ENCODE measurements at regions not wholly inside any gene's neighbourhood (a gene's known extent, or its start where the extent isn't known, plus 50 kb on each side); places are given as distances from the start of the nearest gene placed in this dataset.
A peak's percentile ranks its signal among the peaks of the same experiment; 100 is the strongest.

DNA sequence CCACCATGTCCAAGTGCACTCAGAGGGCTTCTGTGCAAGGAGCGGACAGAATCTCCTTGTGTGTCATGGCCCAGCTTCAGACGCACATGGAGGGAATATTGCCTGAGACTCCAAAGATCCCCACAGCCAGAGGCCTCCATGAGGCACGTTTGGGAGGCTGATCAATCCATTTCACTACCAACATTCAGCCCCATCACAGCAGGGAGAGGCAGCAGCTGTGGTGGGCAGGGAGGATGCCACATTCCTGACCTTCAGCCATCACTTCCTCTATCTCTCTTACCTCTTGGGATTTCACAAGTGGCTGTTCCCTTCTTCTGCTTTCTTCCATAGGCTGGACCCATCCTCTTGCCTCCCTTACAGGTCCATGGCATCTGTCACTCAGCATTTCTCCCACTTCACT, 82.4 kb upstream of the MBNL2 start:
- no peak for DNase-seq

DNA sequence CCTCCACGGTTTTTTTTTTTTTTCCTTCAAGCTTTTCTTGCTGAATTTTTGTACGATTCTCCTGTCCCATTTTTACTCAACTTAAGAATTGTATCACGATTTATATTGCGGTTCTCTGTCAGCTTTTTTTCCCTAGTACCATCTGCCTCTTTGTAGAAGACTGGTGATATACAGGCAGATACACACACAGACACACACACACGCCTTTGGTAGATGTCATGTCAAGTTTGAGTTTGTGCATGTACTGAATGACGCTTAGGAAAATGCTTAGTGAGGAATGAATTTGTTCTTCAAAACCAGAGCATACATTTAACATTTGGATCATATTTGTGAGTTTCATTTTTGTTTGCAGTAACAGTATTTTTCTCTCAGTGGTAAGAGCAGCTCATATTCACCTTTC, 82.0 kb upstream of the MBNL2 start:
- DNase-seq = no peak

DNA sequence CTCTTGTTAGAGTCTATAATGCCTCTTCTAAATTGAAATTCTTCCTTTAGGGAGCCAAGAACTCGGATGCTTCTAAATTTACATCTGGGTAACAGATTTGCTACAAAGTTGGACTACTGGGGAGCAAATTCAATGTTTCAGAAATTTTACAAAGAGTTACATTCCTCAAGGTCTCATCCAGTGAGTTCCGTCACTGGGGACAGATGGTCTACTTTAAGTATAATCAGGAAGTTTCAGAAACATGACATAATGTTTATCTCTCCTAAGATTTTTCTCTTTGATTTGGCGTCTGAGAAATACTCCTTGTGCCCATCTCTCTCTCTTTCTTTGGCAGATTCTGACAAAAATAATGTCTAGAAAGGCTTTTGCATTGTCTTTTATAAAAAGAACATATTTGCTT, 81.5 kb upstream of the MBNL2 start:
- no peak for DNase-seq

DNA sequence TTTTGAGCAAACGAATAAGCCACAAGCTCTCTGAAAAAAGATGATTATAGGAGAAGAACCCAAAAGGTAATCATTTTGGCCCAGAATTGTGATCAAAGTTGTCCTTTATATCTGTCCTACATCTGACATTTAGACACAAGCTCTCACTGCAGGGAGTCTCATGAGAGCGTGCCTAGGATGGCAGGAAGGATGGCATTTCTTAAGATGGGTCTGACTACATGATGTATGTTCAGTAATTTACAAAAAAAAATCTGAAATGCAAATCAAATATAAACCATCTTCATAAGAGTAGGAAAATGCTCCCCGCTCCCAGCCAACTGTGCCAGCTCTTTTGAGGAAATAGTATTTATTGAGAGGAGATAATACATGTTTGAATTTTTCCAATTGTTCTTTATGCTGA, 81.0 kb upstream of the MBNL2 start:
- no peak for DNase-seq

DNA sequence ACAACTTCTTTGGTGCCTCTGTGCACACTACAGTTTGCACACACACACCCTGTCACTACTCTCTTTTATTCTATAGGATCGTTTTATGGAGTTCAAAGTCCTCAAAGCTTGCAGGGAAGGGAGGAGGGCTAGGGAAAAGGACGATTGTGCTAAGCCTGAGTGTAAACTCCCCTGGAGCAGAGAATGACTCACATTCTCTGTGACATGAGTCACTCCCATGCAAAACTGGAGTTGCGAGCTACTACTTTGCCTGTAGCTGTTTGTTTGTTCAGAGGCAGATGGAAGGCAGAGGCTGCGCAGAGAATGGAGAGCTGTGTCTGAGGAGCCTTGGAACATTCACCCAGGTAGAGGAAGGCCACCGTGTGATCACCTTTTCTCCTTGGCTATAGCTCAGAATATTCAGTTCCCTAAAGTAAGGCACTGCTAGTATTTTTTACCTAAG, 80.5 kb upstream of the MBNL2 start:
- DNase-seq = peak; percentile 79

DNA sequence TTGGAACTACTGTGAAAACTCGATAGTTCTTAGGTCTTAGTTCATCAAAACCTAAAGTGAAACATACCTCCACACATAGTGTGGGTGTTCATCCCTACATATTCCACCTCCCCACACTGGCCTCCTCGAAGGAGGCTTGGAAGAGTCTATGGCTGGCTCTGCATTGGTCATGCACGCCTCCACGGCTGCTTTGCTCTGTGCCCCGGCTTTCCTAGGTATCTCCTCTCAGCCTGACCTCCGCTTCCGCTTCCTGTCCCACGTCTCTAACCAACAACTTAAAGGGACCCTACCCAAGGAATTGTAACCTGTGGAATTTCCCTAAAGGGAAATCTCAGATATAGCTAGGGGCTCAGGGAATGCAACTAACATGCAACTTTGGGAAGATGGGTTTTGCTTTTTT, 79.7 kb upstream of the MBNL2 start:
- no peak for DNase-seq

DNA sequence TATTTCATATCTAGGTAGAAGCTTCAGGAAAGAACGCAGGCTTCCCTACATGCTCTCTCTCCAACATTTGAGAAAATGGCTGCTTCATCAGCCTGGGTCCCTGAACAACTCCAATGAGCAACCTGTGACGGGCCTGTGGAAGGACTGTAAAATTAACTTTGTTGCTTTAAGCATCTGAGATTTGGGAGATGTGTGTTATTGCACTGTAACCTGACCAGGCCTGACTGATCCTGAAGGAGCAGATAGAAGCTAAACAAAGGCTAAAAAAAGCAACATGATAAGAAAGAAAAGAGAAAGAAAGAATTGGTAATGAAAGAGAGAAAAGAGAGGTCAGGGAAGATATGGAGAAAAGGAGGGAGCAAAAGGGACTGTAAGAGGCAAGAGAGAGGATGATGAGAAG, 77.1 kb upstream of the MBNL2 start:
- no peak for DNase-seq

DNA sequence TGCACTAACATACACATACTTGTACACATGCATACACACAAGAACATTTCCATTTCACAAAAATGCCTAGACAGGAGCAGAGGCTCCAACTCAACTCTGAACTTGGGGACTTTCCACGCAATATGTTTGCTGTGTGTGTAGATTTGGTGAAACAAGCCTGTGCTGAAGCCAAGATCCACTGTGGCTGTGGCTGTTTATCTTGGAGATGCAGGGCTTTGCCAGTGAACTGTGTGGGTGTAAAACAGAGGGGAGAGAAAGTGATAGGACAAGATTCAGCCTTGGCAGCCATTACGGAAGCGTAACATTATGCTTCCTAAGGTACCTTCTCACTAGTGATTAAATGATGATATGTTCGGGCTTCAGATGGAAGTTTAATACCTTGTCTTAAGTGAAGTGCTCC, 73.2 kb upstream of the MBNL2 start:
- DNase-seq = no peak

DNA sequence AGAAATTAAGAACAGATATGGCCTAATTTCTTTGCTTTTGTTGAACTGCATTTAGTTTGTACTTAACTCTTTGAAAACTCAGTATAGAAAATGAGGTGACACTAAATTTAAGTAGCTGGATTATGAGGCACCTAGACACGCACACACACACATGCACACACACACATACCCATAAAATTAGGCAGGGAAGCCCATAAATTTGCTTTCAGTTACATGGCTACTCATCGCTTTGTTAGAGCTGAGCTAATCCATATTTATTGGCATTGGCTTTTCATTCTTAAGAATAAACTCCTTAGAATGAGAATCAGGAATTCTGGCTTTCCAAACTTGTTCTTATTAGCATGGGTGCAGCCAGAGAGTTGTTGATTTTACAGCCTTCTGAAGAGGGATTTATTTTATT, 61.7 kb upstream of the MBNL2 start:
- DNase-seq = no peak

DNA sequence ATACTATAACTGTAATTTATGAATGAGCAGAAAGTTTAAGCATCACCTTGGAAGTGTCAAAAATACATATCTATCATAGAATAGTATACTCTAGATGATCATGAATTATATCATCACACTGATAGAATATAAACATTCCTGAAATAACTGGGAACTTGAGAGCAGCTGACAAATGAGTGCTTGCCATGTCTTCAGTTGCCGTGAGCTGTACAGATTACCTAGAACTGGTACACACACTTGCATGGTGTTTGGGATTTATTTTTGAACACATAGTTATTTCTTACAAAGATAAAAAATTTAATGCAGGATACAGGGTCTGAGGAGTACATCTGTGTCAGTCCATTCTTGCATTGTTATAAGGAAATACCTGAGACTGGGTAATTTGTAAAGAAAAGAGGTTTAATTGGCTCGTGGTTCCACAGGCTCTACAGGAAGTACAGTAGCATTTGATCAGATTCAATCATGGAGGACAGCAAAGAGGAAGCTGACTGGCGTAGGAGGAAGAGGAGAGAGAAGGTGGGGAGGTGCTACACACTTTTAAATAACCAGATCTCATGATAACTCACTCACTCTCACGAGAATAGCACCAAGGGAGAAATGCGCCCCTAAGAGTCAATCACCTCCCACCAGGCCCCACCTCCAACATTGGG, 60.4 kb upstream of the MBNL2 start:
- no peak for DNase-seq

DNA sequence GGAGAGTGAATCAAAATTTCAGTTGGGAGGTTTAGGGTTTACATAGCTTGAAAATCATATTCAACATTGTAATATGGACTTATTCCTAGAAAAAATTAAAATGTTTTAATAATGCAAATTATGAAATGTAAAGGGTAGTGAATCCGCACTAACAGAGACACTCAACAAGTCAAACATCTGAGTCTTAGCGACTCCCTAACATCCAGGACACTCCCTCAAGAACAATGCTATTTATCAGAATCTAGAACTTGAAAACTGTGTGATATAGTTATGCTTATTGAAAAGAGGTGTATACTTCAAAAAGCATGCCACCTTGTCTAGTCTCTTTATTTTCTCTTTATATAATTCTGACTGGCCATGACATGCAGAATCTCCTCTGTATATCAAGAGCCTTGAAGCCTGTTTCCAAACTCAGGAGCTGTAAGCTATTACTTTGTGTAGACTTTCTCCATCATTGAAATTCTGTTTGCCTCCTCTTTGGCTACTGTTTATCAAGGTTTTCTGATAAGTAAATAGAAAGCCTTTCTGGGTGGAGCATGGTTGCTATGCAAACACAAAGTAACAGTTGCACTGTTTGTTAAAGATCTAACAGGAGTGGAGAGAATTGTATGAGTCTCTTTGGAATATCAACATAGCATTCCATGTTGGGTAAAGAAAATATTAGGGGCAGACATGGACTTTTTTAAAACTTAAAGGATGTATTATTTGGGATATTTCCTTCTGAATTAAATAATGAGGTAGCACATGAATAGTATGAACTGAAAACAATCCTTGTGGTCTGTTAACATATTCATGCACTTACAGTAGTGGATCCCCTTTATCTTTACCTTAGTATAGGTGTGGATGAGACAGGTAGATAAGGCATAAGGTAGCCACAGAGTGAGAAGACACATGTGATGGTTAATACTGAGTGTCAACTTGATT, 56.4 kb upstream of the MBNL2 start:
- no peak for DNase-seq

DNA sequence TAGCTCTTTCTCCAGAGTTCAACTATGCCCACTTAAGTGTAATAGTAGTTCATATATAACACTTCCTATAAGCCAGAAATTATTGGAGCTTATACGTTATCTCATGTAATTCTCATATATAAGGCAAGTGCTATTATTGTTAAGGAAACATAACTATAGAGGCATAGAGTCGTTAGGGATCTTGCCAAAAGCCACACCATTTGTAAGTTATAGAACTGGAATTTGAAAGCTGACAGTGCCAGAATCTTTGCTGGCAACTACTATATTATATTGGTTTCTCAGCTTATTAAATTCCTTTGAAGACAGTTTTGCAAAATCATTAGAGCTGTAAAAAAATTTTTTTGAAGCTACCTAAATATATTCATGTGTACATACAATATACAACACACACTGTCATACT, 51.0 kb upstream of the MBNL2 start:
- DNase-seq = no peak
